ENCODE measurements at regions not wholly inside any gene's neighbourhood (a gene's known extent, or its start where the extent isn't known, plus 50 kb on each side); places are given as distances from the start of the nearest gene placed in this dataset.

DNA sequence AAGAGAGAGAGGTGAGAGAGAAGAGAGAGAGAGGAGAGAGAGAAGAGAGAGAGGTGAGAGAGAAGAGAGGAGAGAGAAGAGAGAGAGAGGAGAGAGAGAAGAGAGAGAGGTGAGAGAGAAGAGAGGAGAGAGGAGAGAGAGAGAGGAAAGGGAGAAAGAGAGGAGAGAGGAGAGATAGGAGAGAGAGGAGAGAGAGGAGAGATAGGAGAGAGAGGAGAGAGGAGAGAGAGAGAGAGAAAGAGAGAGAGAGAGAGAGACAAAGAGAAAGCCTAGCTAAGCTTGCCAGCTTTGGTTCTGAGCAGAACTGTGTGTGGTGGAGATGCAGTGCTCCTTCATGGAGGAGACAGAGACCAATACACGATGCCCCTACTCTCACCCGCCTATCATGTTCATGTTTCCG is 99.1 kb upstream of the KCNA3 start:
- TF ChIP-seq, protein P1, sequence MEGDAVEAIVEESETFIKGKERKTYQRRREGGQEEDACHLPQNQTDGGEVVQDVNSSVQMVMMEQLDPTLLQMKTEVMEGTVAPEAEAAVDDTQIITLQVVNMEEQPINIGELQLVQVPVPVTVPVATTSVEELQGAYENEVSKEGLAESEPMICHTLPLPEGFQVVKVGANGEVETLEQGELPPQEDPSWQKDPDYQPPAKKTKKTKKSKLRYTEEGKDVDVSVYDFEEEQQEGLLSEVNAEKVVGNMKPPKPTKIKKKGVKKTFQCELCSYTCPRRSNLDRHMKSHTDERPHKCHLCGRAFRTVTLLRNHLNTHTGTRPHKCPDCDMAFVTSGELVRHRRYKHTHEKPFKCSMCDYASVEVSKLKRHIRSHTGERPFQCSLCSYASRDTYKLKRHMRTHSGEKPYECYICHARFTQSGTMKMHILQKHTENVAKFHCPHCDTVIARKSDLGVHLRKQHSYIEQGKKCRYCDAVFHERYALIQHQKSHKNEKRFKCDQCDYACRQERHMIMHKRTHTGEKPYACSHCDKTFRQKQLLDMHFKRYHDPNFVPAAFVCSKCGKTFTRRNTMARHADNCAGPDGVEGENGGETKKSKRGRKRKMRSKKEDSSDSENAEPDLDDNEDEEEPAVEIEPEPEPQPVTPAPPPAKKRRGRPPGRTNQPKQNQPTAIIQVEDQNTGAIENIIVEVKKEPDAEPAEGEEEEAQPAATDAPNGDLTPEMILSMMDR (IDR thresholded peaks at IDR 0.05), result no peak
- no peak for TF ChIP-seq POLR2A (IDR thresholded peaks at IDR 0.05)
- no peak for TF ChIP-seq POLR2AphosphoS5 (IDR thresholded peaks at IDR 0.05; ENCODE audit: insufficient read depth in 1 of 2, low read depth in 1 of 2)
